ENCODE measurements at regions not wholly inside any gene's neighbourhood (a gene's known extent, or its start where the extent isn't known, plus 50 kb on each side); places are given as distances from the start of the nearest gene placed in this dataset.
A peak's percentile ranks its signal among the peaks of the same experiment; 100 is the strongest.

DNA sequence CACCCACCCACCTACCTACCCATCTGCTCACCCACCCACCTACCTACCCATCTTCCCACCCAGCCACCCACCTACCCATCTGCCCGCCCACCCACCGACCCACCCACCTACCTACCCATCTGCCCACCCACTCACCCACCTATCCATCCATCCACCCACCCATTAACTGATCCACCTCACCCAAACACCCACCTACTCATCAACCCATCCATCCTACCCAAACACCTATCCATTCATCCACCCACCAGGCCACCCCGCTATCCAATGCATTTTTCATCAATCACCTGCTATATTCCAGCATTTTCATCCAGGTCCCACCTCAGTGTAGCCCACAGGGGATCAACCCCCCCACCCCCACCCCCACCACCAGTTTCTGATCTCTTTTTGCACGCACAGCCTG lies 121.8 kb downstream of the GLI2 start:
- H3K27ac Mint-ChIP-seq: no peak overlapping the region
- no peak for TF ChIP-seq CTCF (IDR thresholded peaks at IDR 0.05)
- peaks cover 12% of the 10 kb centered on the region for H3K27me3 Mint-ChIP-seq (ENCODE audit: low read depth, poor library complexity)
- DNase-seq: no peak
- no peak overlapping the region for H3K4me3 Mint-ChIP-seq
- peaks cover 85% of the 10 kb centered on the region for H3K4me1 Mint-ChIP-seq
- no peaks in the 10 kb centered on the region for H3K36me3 Mint-ChIP-seq (ENCODE audit: low read depth)
- no peaks in the 10 kb centered on the region for H3K9me3 Mint-ChIP-seq

DNA sequence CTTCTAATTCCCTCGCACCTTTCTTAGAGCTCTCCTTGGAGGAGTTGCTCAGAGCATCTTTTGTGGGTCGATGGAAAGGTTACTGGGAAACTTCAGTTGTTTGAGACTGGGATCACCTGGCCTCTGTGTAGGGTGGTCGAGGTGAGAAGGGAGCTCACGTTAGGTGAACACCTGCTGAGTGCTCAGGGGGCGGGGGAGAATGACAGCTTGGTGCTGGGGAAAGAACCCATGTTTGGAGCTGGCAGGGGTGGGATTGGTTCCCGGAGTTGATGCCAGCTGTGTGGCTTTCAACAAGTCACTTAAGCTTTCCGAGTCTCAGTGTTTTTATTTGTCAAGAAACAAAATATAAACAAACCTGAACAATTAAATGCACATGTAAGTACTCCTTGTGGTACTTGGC lies 122.3 kb downstream of the GLI2 start:
- Mint-ChIP-seq H3K36me3 (ENCODE audit: low read depth) (no peaks in the 10 kb centered on the region), H3K27ac (no peak overlapping the region), H3K27me3 (ENCODE audit: low read depth, poor library complexity) (peaks cover 12% of the 10 kb centered on the region), H3K4me3 (no peak overlapping the region), H3K9me3 (no peaks in the 10 kb centered on the region), H3K4me1 (peaks cover 90% of the 10 kb centered on the region)
- TF ChIP-seq CTCF (IDR thresholded peaks at IDR 0.05): no peak
- DNase-seq: no peak

DNA sequence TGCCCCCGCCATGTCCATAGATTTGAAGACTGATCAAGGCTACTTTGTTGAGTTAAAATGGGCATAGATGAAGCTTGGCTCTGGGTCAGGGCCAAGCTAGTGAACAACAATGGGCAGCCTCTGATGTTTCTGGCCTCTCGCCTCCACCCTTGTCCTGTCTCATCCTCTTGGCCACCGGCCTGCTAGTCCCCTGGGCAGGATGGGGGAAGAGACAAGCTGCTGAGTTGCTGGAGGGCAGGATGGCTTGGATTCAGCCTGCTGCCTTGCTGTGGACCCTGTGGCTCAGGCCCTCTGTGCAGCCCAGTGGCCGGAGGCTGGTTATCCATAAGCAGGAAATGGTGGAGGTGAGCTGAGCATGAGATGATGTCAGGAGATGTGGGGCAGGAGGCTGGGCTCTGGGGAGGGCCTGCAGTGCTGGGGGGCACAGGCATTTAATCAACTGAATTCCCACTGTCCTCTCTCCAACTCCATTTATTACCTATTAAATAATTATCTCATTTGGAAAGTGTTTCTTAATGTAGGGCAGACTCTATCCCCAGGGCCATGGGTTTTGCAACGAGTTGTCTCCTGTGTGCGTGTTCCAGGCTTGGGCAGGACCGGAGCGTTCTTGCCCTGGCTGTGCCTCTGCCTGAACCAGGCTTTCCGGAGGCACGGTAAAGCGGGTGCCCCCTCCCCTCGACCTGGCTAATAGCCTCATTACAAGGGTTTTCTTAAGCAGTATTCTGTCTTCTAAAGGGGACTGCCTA lies 122.9 kb downstream of the GLI2 start:
- peaks cover 92% of the 10 kb centered on the region for H3K4me1 Mint-ChIP-seq
- H3K4me3 Mint-ChIP-seq: no peak overlapping the region
- H3K36me3 Mint-ChIP-seq (ENCODE audit: low read depth): peaks cover 1% of the 10 kb centered on the region
- TF ChIP-seq CTCF (IDR thresholded peaks at IDR 0.05): no peak
- peak overlapping the region; percentile 72 for H3K27ac Mint-ChIP-seq
- peaks cover 12% of the 10 kb centered on the region for H3K27me3 Mint-ChIP-seq (ENCODE audit: low read depth, poor library complexity)
- no peaks in the 10 kb centered on the region for H3K9me3 Mint-ChIP-seq
- no peak for DNase-seq

DNA sequence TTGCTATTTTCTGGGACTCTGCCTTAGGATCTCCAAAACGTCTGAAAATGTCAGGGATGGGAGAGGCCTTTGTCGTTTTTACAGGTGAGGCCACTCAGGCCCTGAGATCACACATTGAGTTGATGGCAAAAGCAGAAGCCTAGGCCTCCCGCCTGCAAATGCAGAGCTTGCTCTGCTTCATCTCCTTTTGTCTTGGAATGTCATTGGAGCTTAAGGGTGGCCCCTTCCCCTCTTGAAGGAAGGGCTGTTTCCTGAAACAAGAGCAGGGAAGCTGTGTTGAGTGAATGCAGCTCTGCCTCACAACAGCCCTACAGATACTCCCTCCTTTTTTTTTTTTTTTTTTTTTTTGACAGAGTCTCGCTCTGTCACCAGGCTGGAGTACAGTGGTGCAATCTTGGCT lies 123.5 kb downstream of the GLI2 start:
- Mint-ChIP-seq H3K27me3 (ENCODE audit: low read depth, poor library complexity) (peaks cover 15% of the 10 kb centered on the region), H3K27ac (peak overlapping the region; percentile 72), H3K4me3 (no peak overlapping the region), H3K9me3 (no peaks in the 10 kb centered on the region), H3K4me1 (peaks cover 92% of the 10 kb centered on the region), H3K36me3 (ENCODE audit: low read depth) (peaks cover 5% of the 10 kb centered on the region)
- TF ChIP-seq CTCF (IDR thresholded peaks at IDR 0.05): no peak
- DNase-seq: no peak

DNA sequence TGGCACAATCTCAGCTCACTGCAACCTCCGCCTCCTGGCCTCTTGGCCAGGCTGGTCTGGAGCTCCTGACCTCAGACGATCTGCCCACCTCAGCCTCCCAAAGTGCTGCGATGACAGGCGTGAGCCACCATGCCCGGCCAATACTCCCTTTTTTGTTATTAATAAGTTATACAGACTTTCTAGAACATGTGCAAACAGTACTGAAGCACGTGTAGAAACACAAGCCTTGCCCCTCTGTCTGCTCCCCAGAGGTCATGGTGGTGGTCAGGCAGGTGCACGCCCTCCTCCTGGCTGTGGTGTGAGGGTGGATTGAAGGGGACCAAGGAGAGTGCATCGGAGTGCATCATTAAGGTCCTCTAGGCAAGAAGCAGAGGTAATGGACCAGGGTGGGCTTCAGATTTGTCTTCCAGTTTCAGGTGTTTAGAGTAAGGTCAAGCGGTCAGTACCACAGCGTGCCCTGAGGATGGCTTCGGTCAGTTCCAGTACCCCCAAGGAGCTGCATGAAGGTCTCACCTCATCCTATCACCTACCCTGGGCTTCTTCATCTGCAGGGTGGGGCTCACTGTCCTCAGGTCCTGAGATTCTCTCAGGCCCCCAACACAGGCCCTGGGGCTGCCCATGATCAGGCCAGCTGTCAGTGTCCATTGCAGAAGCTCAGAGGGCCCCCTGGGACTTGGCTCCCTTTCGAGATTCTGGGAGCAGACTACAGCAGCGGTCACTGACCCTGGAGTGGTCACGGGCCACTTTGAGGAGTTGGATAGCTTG lies 124.3 kb downstream of the GLI2 start:
- Mint-ChIP-seq H3K36me3 (ENCODE audit: low read depth) (peaks cover 5% of the 10 kb centered on the region), H3K27ac (peak overlapping the region; percentile 79), H3K4me1 (peaks cover 88% of the 10 kb centered on the region), H3K27me3 (ENCODE audit: low read depth, poor library complexity) (peaks cover 15% of the 10 kb centered on the region), H3K4me3 (no peak overlapping the region), H3K9me3 (no peaks in the 10 kb centered on the region)
- no peak for DNase-seq
- no peak for TF ChIP-seq CTCF (IDR thresholded peaks at IDR 0.05)
